Neural cell (in vitro differentiated cells): ENCODE measurements at regions not wholly inside any gene's neighbourhood (a gene's known extent, or its start where the extent isn't known, plus 50 kb on each side); places are given as distances from the start of the nearest gene placed in this dataset.

ENCODE experiments used
- H2AFZ ChIP-seq: fragments of 200-600, 300-800 bp; sonication (generic), shearing (Covaris generic); 2 replicates; pipeline ENCODE4 v1.6.0; 2014; ENCODE audit warnings: low read depth, mild to moderate bottlenecking, antibody characterized with exemption, low read length, moderate library complexity
- H3F3A ChIP-seq: fragments of 200-600 bp; shearing (Covaris generic); 2 replicates; pipeline ENCODE4 v1.6.1; 2016; ENCODE audit warnings: mild to moderate bottlenecking, moderate library complexity, mixed read lengths, antibody characterized with exemption, low read length; ENCODE audit not compliant: insufficient read depth, poor library complexity, severe bottlenecking
- H3K27ac ChIP-seq: fragments of 200-600, 300-800 bp; sonication (generic), shearing (Covaris generic); 2 replicates; pipeline ENCODE4 v1.5.1; 2014; ENCODE audit warnings: mild to moderate bottlenecking, low read length, moderate library complexity
- H3K27me3 ChIP-seq: fragments of 300-800, 200-600 bp; sonication (generic), shearing (Covaris generic); 2 replicates; pipeline ENCODE4 v1.6.0; 2014; ENCODE audit warnings: mild to moderate bottlenecking, low read depth, low read length, moderate library complexity; ENCODE audit not compliant: insufficient read depth
- H3K36me3 ChIP-seq: fragments of 300-800, 200-600 bp; sonication (generic), shearing (Covaris generic); 2 replicates; pipeline ENCODE4 v1.5.1; 2014; ENCODE audit warnings: mild to moderate bottlenecking, antibody characterized with exemption, low read length, moderate library complexity; ENCODE audit not compliant: insufficient read depth
- H3K4me2 ChIP-seq: fragments of 300-800, 200-600 bp; sonication (generic), shearing (Covaris generic); 2 replicates; pipeline ENCODE4 v1.6.0; 2014; ENCODE audit warnings: mild to moderate bottlenecking, low read length
- H3K4me3 ChIP-seq: fragments of 300-800, 200-600 bp; sonication (generic), shearing (Covaris generic); 2 replicates; pipeline ENCODE4 v1.5.1; 2014; ENCODE audit warnings: mild to moderate bottlenecking, low read length, moderate library complexity
- H3K79me2 ChIP-seq: fragments of 200-600 bp; shearing (Covaris generic); replicated peaks from 2 replicates; pipeline ENCODE4 v1.6.0; 2014; ENCODE audit warnings: mild to moderate bottlenecking, low read length, moderate library complexity; ENCODE audit not compliant: insufficient read depth
- H3K9ac ChIP-seq: fragments of 300-800, 200-600 bp; sonication (generic), shearing (Covaris generic); 2 replicates; pipeline ENCODE4 v1.6.1; 2016; ENCODE audit warnings: mild to moderate bottlenecking, low read length, mixed read lengths
- H3K9me2 ChIP-seq: fragments of 200-600 bp; shearing (Covaris generic); 2 replicates; pipeline ENCODE4 v1.6.1; 2016; ENCODE audit warnings: mild to moderate bottlenecking, low read length, mixed read lengths; ENCODE audit not compliant: insufficient read depth
- H3K9me3 ChIP-seq: fragments of 200-600, 300-800 bp; sonication (generic), shearing (Covaris generic); 2 replicates; pipeline ENCODE4 v1.6.1; 2016; ENCODE audit warnings: mild to moderate bottlenecking, mixed run types, low read length, moderate library complexity, mixed read lengths
- H4K20me1 ChIP-seq: fragments of 200-600 bp; shearing (Covaris generic); 2 replicates; pipeline ENCODE4 v1.6.1; 2016; ENCODE audit warnings: mild to moderate bottlenecking, mixed run types; ENCODE audit not compliant: insufficient read depth
- EP300 ChIP-seq: fragments of 450-650 bp; conservative IDR thresholded peaks from 2 replicates; pipeline ENCODE4 v1.6.1; 2014; ENCODE audit warnings: antibody characterized with exemption, mild to moderate bottlenecking, moderate library complexity; ENCODE audit not compliant: poor library complexity, severe bottlenecking
- EZH2 ChIP-seq: fragments of 200-600, 300-800 bp; shearing (Covaris generic), sonication (generic); IDR thresholded peaks from 2 replicates; pipeline ENCODE4 v1.6.1; 2014; ENCODE audit warnings: antibody characterized with exemption, low read length, borderline replicate concordance, mild to moderate bottlenecking; ENCODE audit not compliant: insufficient read depth, poor library complexity, severe bottlenecking
- MXI1 ChIP-seq: fragments of 450-650 bp; conservative IDR thresholded peaks from 2 replicates; pipeline ENCODE4 v1.6.1; 2014; ENCODE audit warnings: antibody characterized with exemption, mild to moderate bottlenecking; ENCODE audit not compliant: poor library complexity, severe bottlenecking
- POLR2AphosphoS5 ChIP-seq: IDR thresholded peaks from 2 replicates; pipeline ENCODE4 v1.6.1; 2012
- RAD21 ChIP-seq: fragments of 450-650 bp; conservative IDR thresholded peaks from 2 replicates; pipeline ENCODE4 v1.6.1; 2014; ENCODE audit warnings: antibody characterized with exemption, mild to moderate bottlenecking, moderate library complexity
- SMC3 ChIP-seq: fragments of 450-650 bp; conservative IDR thresholded peaks from 2 replicates; pipeline ENCODE4 v1.6.1; 2014; ENCODE audit warnings: antibody characterized with exemption, mild to moderate bottlenecking, moderate library complexity; ENCODE audit not compliant: poor library complexity
- TAF1 ChIP-seq: IDR thresholded peaks from 2 replicates; pipeline ENCODE4 v1.6.1; 2012; ENCODE audit warnings: low read depth
- TF ChIP-seq, protein P1 (sequence below): fragments of 450-650 bp; IDR thresholded peaks from 2 replicates; pipeline ENCODE4 v1.5.1; 2014; ENCODE audit warnings: antibody characterized with exemption, mild to moderate bottlenecking, moderate library complexity; ENCODE audit not compliant: poor library complexity, severe bottlenecking
- TF ChIP-seq, protein P2 (sequence below): IDR thresholded peaks from 2 replicates; pipeline ENCODE4 v1.6.1; 2012; ENCODE audit warnings: borderline replicate concordance

- Histone ChIP-seq H3F3A (no peaks in the 10 kb centered on the region), H3K79me2 (no peaks in the 10 kb centered on the region), H3K27me3 (no peaks in the 10 kb centered on the region), H2AFZ (no peak overlapping the region), H3K4me3 (no peak overlapping the region), H4K20me1 (no peaks in the 10 kb centered on the region), H3K9me3 (no peaks in the 10 kb centered on the region), H3K27ac (no peak overlapping the region), H3K36me3 (no peaks in the 10 kb centered on the region), H3K9me2 (no peaks in the 10 kb centered on the region), H3K4me2 (no peak overlapping the region), H3K9ac (no peak overlapping the region)
- TF ChIP-seq SMC3 (no peak), EZH2 (no peak), TAF1 (no peak), POLR2AphosphoS5 (no peak), MXI1 (no peak), RAD21 (no peak), EP300 (no peak)
- TF ChIP-seq, protein P1, sequence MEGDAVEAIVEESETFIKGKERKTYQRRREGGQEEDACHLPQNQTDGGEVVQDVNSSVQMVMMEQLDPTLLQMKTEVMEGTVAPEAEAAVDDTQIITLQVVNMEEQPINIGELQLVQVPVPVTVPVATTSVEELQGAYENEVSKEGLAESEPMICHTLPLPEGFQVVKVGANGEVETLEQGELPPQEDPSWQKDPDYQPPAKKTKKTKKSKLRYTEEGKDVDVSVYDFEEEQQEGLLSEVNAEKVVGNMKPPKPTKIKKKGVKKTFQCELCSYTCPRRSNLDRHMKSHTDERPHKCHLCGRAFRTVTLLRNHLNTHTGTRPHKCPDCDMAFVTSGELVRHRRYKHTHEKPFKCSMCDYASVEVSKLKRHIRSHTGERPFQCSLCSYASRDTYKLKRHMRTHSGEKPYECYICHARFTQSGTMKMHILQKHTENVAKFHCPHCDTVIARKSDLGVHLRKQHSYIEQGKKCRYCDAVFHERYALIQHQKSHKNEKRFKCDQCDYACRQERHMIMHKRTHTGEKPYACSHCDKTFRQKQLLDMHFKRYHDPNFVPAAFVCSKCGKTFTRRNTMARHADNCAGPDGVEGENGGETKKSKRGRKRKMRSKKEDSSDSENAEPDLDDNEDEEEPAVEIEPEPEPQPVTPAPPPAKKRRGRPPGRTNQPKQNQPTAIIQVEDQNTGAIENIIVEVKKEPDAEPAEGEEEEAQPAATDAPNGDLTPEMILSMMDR: no peak
- TF ChIP-seq, protein P2, sequence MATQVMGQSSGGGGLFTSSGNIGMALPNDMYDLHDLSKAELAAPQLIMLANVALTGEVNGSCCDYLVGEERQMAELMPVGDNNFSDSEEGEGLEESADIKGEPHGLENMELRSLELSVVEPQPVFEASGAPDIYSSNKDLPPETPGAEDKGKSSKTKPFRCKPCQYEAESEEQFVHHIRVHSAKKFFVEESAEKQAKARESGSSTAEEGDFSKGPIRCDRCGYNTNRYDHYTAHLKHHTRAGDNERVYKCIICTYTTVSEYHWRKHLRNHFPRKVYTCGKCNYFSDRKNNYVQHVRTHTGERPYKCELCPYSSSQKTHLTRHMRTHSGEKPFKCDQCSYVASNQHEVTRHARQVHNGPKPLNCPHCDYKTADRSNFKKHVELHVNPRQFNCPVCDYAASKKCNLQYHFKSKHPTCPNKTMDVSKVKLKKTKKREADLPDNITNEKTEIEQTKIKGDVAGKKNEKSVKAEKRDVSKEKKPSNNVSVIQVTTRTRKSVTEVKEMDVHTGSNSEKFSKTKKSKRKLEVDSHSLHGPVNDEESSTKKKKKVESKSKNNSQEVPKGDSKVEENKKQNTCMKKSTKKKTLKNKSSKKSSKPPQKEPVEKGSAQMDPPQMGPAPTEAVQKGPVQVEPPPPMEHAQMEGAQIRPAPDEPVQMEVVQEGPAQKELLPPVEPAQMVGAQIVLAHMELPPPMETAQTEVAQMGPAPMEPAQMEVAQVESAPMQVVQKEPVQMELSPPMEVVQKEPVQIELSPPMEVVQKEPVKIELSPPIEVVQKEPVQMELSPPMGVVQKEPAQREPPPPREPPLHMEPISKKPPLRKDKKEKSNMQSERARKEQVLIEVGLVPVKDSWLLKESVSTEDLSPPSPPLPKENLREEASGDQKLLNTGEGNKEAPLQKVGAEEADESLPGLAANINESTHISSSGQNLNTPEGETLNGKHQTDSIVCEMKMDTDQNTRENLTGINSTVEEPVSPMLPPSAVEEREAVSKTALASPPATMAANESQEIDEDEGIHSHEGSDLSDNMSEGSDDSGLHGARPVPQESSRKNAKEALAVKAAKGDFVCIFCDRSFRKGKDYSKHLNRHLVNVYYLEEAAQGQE: no peak
Observed at GRCh38 chr3:66602691-66603090, 101.9 kb upstream of the LRIG1 start.

GRCh38 chr3:66603151-66603611 is 102.4 kb upstream of the LRIG1 start:
- Histone ChIP-seq H4K20me1 (no peaks in the 10 kb centered on the region), H3K9me2 (no peaks in the 10 kb centered on the region), H3K36me3 (no peaks in the 10 kb centered on the region), H3F3A (no peaks in the 10 kb centered on the region), H3K9me3 (no peaks in the 10 kb centered on the region), H2AFZ (no peak overlapping the region), H3K27me3 (no peaks in the 10 kb centered on the region), H3K79me2 (no peaks in the 10 kb centered on the region), H3K9ac (no peak overlapping the region), H3K4me2 (no peak overlapping the region), H3K27ac (no peak overlapping the region), H3K4me3 (no peak overlapping the region)
- TF ChIP-seq EP300 (no peak), EZH2 (no peak)

- Histone ChIP-seq H3K36me3 (no peaks in the 10 kb centered on the region), H3K4me3 (no peak overlapping the region), H2AFZ (no peak overlapping the region), H3K27me3 (no peaks in the 10 kb centered on the region), H3K9me3 (no peaks in the 10 kb centered on the region), H3K9ac (no peak overlapping the region), H4K20me1 (no peaks in the 10 kb centered on the region), H3K27ac (no peak overlapping the region), H3F3A (no peaks in the 10 kb centered on the region), H3K79me2 (no peaks in the 10 kb centered on the region), H3K9me2 (no peaks in the 10 kb centered on the region), H3K4me2 (no peak overlapping the region)
- TF ChIP-seq RAD21: no peak
- TF ChIP-seq TAF1: no peak
- no peak for TF ChIP-seq EZH2
- TF ChIP-seq MXI1: no peak
- TF ChIP-seq SMC3: no peak
- no peak for TF ChIP-seq EP300
- TF ChIP-seq, protein P1: no peak
- TF ChIP-seq, protein P2: no peak
- no peak for TF ChIP-seq POLR2AphosphoS5
Observed at GRCh38 chr3:66604481-66604880, 103.7 kb upstream of the LRIG1 start.
